AG04449 (cell line): ENCODE measurements at regions not wholly inside any gene's neighbourhood (a gene's known extent, or its start where the extent isn't known, plus 50 kb on each side); places are given as distances from the start of the nearest gene placed in this dataset.

ENCODE experiments used
- CTCF ChIA-PET: fragments of 350-600 bp; formaldehyde crosslinking; extraction: SDS; loops from one replicate; lab custom pipeline; 2021; ENCODE audit warnings: antibody characterized with exemption; lab: Yijun Ruan, JAX
- POLR2A ChIA-PET: fragments of 400-600, 350-600 bp; formaldehyde crosslinking; extraction: SDS; loops from one replicate; lab custom pipeline; 2020; ENCODE audit warnings: antibody characterized with exemption, inconsistent platforms; lab: Yijun Ruan, JAX
- DNase-seq: peaks from one replicate; pipeline ENCODE4 v3.0.0-alpha.2; 2010; ENCODE audit warnings: low read depth, low spot score
- H3K4me3 ChIP-seq: 2 replicates; pipeline ENCODE4 v1.5.1; 2011; ENCODE audit warnings: low read depth, mild to moderate bottlenecking, control low read depth, low read length
- TF ChIP-seq, protein P1 (sequence below): IDR thresholded peaks from one replicate; pipeline ENCODE4 v1.5.1; 2011; ENCODE audit warnings: mild to moderate bottlenecking, moderate library complexity, low read length, control low read depth, inconsistent platforms; ENCODE audit not compliant: insufficient read depth; ENCODE audit errors: missing control alignments

- ChIA-PET CTCF (interaction anchor here (1.5 kb wide), 1 partner anchor 682 kb away, joined by 3 read pairs; no protein-coding TSS in a partner anchor), POLR2A (no interaction called here)
- TF ChIP-seq, protein P1, sequence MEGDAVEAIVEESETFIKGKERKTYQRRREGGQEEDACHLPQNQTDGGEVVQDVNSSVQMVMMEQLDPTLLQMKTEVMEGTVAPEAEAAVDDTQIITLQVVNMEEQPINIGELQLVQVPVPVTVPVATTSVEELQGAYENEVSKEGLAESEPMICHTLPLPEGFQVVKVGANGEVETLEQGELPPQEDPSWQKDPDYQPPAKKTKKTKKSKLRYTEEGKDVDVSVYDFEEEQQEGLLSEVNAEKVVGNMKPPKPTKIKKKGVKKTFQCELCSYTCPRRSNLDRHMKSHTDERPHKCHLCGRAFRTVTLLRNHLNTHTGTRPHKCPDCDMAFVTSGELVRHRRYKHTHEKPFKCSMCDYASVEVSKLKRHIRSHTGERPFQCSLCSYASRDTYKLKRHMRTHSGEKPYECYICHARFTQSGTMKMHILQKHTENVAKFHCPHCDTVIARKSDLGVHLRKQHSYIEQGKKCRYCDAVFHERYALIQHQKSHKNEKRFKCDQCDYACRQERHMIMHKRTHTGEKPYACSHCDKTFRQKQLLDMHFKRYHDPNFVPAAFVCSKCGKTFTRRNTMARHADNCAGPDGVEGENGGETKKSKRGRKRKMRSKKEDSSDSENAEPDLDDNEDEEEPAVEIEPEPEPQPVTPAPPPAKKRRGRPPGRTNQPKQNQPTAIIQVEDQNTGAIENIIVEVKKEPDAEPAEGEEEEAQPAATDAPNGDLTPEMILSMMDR = no peak
- no peak overlapping the region for H3K4me3 ChIP-seq
- DNase-seq = no peak
Observed at GRCh38 chr4:14336656-14337055, 665.6 kb upstream of the CPEB2 start.

DNA sequence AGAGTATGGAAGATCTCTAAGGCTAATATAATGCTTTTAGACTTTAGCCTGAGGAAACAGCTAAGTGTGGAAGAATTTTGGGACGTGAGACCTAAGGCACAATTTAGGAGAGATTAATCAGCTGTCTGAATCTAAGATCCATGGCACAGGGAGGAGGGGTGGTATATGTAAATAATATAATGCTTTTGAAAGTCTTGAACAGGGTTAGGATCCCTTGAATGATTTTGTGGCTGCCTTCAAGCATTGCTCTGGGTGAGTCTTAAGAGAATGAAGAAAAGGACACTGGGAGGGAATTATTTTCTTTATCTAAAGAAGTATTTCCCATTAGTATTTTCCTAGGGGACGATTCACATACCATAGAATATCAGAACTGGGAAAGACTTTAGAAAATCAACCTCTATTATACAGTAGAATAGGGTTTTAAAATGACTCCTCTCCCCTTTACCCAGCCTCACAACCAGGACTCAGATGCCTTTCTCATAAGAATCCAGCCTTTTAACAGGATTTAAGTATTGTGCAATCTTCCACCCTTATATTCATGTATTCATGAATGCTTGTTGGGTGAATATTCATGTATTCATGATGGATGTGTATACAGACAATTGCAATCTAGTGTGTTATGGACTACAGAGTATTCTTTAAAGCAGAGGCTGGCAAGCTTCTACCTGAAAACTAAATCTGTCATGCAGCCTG, 664.2 kb upstream of the CPEB2 start:
- ChIA-PET POLR2A (no interaction called here), CTCF (interaction anchor here (1.5 kb wide), 1 partner anchor 684 kb away, joined by 3 read pairs; no protein-coding TSS in a partner anchor)
- no peak overlapping the region for H3K4me3 ChIP-seq
- no peak for DNase-seq
- TF ChIP-seq, protein P1 = no peak

DNA sequence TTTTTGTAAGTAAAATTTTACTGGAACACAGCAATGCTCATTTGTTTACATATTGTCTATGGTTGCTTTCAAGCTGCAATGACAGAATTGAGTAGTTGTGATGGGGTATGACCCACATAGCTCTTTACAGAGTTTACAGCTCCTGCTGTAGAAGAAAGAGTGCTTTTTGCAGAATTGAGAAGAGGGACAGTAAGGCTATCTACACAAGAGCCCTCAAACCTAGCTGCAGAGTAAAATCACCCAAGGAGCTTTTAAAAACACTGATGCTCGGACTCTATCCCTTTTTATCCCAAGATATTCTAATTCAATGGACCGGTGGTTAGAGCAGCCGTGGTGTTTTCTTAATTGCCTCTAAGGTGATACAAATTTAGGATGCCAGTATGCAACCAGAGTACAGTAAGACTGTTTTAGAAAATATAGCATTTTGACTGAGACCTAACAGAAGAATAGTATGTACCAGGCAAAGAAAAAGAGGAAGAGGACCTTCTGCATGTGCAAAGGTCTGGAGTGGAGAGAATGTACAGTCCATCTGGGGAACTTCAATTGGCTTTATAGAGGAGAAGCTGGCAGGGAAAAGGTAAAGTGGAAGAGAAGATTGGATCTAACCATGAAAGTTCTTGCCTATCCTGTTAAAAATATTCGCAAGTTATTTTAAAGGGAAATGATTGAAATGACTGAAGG, 663.6 kb upstream of the CPEB2 start:
- TF ChIP-seq, protein P1 = no peak
- POLR2A ChIA-PET = no interaction called here

DNA sequence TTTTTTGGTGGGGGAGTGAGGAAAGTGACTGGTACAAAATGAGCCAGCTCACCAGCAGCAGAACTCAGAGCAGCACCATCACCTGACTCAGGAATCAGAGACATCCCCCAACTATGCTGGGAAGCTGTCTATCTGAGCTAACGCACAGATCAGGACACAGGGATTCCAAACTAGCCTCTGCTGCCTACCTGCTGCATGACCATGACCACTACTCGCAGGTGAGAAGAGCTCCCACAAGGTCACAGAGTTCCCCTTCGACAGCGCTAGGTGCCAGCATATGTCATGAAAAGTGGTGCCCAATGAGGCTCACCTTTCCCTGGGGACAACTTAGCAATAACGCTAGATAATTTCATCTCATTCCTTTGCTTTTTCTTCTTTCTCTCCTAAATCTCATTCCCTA, 662.6 kb upstream of the CPEB2 start:
- no peak overlapping the region for H3K4me3 ChIP-seq
- DNase-seq = no peak
- ChIA-PET CTCF (no interaction called here), POLR2A (no interaction called here)
- TF ChIP-seq, protein P1 = no peak

More for the DNA sequence above, 663.6 kb upstream of the CPEB2 start:
- CTCF ChIA-PET = no interaction called here
- DNase-seq = no peak
- no peak overlapping the region for H3K4me3 ChIP-seq

DNA sequence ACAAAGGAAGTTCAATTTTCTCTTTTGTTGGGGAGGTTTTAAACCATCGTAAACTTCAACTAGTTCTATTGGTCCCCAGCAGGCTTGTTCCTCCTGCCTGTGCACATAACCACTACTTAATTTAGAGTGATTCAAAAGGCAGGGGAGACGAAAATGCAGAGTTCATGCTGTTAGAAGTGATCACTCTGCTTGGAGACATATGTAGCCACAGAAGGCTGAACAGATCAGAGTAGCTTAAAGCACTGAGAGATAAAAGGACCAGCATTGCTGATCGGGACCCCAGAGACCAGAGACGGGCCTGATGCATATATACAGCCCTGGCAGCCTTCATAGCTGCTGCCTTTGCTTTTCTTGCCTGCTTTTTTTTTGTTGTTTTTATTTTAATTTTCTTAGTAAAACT, 662.0 kb upstream of the CPEB2 start:
- DNase-seq = no peak
- POLR2A ChIA-PET = no interaction called here
- H3K4me3 ChIP-seq = no peak overlapping the region
- TF ChIP-seq, protein P1 = no peak
- CTCF ChIA-PET = no interaction called here

GRCh38 chr4:14343961-14344360, 658.3 kb upstream of the CPEB2 start:
- no peak overlapping the region for H3K4me3 ChIP-seq
- POLR2A ChIA-PET = no interaction called here
- CTCF ChIA-PET = no interaction called here

More at GRCh38 chr4:14343961-14344360, 658.3 kb upstream of the CPEB2 start:
- no peak for DNase-seq
- TF ChIP-seq, protein P1 = no peak
